NCI-H226 (cell line): ENCODE measurements at regions not wholly inside any gene's neighbourhood (a gene's known extent, or its start where the extent isn't known, plus 50 kb on each side); places are given as distances from the start of the nearest gene placed in this dataset.
"Not testable (repeated sequence)": the region's sequence is repeated elsewhere in the genome, so short reads cannot be mapped to it uniquely, and the experiment has no call there.

Source experiments
- DNase-seq: peaks from one replicate; pipeline ENCODE4 v3.0.0-alpha.2; 2015

DNA sequence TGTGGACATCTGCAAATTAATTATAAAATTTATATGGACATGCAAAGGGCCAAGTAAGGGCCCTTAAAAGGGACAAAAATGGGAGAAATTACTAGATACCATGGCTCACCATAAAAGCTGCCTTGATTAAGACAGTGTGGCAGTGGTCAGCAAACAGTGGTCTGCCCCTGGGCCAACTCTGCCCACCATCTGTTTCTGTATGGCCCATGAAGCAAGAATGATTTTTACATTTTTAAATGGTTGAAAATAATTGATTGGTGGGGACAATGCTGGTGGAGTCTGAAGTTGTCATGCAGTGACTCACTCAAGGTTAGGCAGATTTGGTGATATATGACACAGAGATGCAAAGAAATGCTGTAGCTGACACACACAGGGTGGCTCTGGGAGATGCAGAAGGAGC is 143.2 kb upstream of the PRDM7 start:
- DNase-seq, result not testable (repeated sequence)

DNA sequence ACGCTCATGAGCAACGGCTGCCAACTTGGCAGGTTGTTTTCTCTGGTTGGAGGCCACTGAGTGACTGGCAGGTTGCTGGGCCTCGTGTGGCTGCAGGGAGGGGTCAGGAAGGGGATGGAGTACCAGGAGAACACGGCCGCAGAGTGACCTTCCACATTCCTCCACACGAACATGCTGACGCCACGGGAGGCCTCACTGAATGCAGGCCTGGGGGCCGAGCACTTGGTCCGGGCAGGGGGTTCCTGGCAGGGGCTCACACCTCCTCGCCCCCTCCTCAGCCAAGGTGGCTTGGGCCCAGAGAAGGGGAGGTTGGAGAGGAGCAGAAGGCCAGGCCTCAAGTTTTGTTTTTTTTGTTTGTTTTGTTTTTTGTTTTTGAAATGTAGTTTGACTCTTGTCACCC is 98.5 kb upstream of the PRDM7 start:
- DNase-seq, result not testable (repeated sequence)

DNA sequence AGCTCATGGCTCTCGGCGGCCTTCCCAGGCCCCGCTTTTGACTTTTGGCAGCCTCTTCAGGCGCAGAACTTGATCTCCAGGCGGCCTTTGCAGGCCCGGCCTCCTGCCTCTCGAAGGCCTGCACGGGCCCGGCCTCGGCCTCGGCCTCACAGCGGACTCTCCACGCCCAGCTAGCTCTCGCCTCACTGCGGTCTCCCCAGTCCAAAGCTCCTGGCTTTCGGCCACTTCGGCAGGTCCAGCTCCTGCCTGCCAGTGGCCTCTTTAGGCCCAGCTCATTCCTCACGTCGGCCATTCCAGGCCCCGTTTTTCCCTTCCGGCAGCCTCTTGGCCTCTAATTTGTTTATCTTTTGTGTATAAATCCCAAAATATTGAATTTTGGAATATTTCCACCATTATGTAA is 94.5 kb upstream of the PRDM7 start:
- DNase-seq, result not testable (repeated sequence)

DNA sequence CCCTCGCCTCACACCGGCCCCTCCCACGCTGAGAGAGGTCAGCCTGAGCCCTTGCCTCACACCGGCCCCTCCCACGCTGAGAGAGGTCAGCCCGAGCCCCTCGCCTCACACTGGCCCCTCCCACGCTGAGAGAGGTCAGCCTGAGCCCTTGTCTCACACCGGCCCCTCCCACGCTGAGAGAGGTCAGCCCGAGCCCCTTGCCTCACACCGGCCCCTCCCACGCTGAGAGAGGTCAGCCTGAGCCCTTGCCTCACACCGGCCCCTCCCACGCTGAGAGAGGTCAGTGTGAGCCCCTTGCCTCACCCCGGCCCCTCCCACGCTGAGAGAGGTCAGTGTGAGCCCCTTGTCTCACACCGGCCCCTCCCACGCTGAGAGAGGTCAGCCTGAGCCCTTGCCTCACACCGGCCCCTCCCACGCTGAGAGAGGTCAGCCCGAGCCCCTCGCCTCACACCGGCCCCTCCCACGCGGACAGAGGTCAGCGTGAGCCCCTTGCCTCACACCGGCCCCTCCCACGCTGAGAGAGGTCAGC is 92.1 kb upstream of the PRDM7 start:
- not testable (repeated sequence) for DNase-seq

DNA sequence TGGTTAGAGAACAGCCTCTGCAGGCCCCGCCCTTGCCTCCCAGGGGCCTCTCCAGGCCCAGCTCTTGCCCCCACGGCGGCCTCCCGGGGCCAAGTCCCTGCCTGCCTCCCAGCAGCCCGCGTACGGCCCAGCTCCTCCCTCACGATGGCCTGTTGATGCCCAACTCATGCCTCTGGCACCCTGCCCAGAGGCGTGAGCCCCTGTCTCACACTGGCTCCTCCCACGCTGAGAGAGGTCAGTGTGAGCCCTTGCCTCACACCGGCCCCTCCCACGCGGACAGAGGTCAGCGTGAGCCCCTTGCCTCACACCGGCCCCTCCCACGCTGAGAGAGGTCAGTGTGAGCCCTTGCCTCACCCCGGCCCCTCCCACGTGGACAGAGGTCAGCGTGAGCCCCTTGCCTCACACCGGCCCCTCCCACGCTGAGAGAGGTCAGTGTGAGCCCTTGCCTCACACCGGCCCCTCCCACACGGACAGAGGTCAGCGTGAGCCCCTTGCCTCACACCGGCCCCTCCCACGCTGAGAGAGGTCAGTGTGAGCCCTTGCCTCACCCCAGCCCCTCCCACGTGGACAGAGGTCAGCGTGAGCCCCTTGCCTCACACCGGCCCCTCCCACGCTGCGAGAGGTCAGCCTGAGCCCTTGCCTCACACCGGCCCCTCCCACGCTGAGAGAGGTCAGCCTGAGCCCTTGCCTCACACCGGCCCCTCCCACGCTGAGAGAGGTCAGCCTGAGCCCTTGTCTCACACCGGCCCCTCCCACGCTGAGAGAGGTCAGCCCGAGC is 91.4 kb upstream of the PRDM7 start:
- peak; percentile 0 for DNase-seq

DNA sequence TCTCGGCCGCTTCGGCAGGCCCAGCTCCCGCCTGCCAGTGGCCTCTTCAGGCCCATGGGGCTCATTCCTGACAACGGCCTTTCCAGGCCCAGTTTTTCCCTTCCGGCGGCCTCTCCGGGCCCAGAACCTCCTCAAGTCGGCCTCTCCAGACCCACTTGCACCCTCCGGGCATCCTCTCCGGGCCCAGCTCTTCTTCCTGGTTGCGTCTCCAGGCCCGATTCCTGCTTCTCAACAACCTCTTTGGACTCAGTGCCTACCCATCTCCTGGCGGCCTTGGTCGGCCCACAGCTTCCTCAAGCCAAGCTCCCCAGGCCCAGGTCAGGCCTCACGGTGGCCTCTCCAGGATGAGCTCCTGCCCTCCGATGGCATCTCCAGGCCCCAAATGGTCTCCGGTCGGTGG is 90.6 kb upstream of the PRDM7 start:
- not testable (repeated sequence) for DNase-seq

DNA sequence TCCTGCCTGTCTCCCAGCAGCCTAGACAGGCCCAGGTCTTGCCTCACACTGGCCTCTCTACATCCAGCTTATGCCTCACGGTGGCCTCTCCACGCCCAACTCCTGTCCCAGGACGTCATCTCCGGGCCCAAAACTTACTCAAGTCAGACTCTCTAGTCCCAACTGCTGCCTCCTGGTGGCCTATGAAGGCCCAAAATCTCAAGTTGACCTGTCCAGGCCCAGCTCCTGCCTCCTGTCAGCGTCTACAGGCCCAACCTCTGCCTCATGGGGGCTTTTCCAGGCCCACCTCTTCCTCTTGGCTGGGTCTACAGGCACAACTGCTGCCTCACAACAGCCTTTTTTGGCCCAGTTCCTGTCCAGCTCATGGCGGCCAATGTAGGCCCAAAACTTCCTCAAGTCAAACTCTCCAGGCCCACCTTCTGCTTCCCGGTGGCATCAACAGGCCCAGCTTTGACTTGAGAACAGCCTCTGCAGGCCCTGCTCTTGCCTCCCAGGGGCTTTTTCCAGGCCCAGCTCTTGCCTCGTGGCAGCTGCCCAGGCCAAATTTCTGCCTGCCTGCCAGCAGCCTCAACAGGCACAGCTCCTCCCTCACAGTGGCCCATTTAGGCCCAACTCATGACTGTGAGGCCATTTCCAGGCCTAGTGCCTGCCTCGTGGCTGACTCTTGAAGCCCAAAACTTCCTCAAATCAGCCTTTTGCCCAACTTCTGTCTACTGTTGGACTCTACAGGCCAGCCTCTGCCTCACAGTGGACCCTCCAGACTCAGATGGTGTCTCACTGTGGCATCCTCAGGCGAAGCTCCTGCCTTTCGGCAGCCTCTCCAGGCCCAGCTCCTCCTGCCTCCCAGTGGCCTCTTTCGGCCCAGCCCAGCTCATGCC is 89.8 kb upstream of the PRDM7 start:
- DNase-seq, result not testable (repeated sequence)

DNA sequence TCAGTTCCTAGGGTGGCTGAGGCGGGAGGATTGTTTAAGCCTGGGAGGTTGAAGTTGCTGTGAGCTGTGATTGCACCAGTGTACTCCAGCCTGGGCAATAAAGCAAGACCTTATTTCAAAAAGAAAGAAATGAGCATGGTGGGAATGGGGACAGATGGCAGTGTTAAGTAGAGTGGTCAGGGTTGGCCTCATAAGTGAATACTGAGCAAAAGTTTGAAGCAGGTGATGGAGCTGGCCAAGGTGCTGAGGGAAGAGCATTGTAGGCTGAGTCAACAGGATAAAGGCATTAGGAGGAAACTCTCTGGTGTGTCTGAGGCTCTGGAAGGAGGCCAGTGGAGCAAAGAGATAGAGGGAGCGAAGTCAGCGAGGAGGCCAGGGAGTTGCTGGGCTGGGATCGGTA is 73.9 kb upstream of the PRDM7 start:
- not testable (repeated sequence) for DNase-seq
